OCI-LY3 (cell line): ENCODE measurements at regions not wholly inside any gene's neighbourhood (a gene's known extent, or its start where the extent isn't known, plus 50 kb on each side); places are given as distances from the start of the nearest gene placed in this dataset.

Source experiments
- H2AFZ ChIP-seq: fragments of 200-600, 300-600 bp; shearing (Covaris generic); 2 replicates; pipeline ENCODE4 v1.6.0; 2014; ENCODE audit warnings: antibody characterized with exemption, low read depth, low read length
- H3K27ac ChIP-seq: fragments of 200-600, 300-600 bp; sonication (generic); 2 replicates; pipeline ENCODE4 v1.5.1; 2014; ENCODE audit warnings: mild to moderate bottlenecking, low read length, moderate library complexity, mixed read lengths
- H3K27me3 ChIP-seq: fragments of 200-600, 300-600 bp; sonication (generic); 2 replicates; pipeline ENCODE4 v1.6.1; 2014; ENCODE audit warnings: low read depth, low read length, mixed read lengths
- H3K36me3 ChIP-seq: fragments of 200-600, 300-600 bp; sonication (generic); replicated peaks from 2 replicates; pipeline ENCODE3; 2014; ENCODE audit warnings: low read depth, low read length, mixed read lengths
- H3K4me1 ChIP-seq: fragments of 300-600, 200-600 bp; sonication (generic); 2 replicates; pipeline ENCODE4 v1.6.1; 2014; ENCODE audit warnings: low read length, mixed read lengths
- H3K4me2 ChIP-seq: fragments of 200-600, 300-600 bp; sonication (generic); 2 replicates; pipeline ENCODE4 v1.6.1; 2014; ENCODE audit warnings: low read length, mixed read lengths
- H3K4me3 ChIP-seq: fragments of 300-600, 200-600 bp; sonication (generic); 2 replicates; pipeline ENCODE4 v1.5.1; 2014; ENCODE audit warnings: antibody characterized with exemption, mild to moderate bottlenecking, low read length, moderate library complexity
- H3K79me2 ChIP-seq: fragments of 300-600, 200-600 bp; shearing (Covaris generic); 2 replicates; pipeline ENCODE4 v1.6.1; 2014; ENCODE audit warnings: mild to moderate bottlenecking, low read length, mixed read lengths
- H3K9ac ChIP-seq: fragments of 300-600, 200-600 bp; shearing (Covaris generic); 2 replicates; pipeline ENCODE4 v1.6.0; 2014; ENCODE audit warnings: mild to moderate bottlenecking, low read length, moderate library complexity
- H3K9me3 ChIP-seq: fragments of 200-600, 300-600 bp; shearing (Covaris generic); 2 replicates; pipeline ENCODE4 v1.6.1; 2014; ENCODE audit warnings: low read length, mixed read lengths; ENCODE audit not compliant: insufficient read depth
- H4K20me1 ChIP-seq: fragments of 200-600, 300-600 bp; sonication (generic); 2 replicates; pipeline ENCODE4 v1.6.1; 2016; ENCODE audit warnings: low read length, mixed read lengths; ENCODE audit not compliant: insufficient read depth
- CTCF ChIP-seq: fragments of 200-600, 300-600 bp; sonication (generic); IDR thresholded peaks from 2 replicates; pipeline ENCODE4 v1.5.1; 2014; ENCODE audit warnings: antibody characterized with exemption, low read length, low read depth
- EZH2phosphoT487 ChIP-seq: fragments of 200-600 bp; shearing (Covaris generic); IDR thresholded peaks from 2 replicates; pipeline ENCODE4 v1.6.1; 2018; ENCODE audit warnings: antibody characterized with exemption, mixed run types, low read depth

- TF ChIP-seq CTCF (no peak), EZH2phosphoT487 (no peak)
- Histone ChIP-seq H3K9me3 (no peaks in the 10 kb centered on the region), H3K4me1 (no peaks in the 10 kb centered on the region), H3K27ac (no peak overlapping the region), H3K27me3 (no peaks in the 10 kb centered on the region), H3K79me2 (no peaks in the 10 kb centered on the region), H3K36me3 (no peaks in the 10 kb centered on the region), H2AFZ (no peak overlapping the region), H3K9ac (no peak overlapping the region), H3K4me3 (no peak overlapping the region), H4K20me1 (no peaks in the 10 kb centered on the region), H3K4me2 (no peak overlapping the region)
Measured at GRCh38 chr2:75865702-75866101, 155.0 kb upstream of the GCFC2 start.

- Histone ChIP-seq H3K4me2 (no peak overlapping the region), H3K9me3 (no peaks in the 10 kb centered on the region), H4K20me1 (no peaks in the 10 kb centered on the region), H3K4me1 (no peaks in the 10 kb centered on the region), H3K36me3 (no peaks in the 10 kb centered on the region), H3K4me3 (no peak overlapping the region), H3K79me2 (no peaks in the 10 kb centered on the region), H3K9ac (no peak overlapping the region), H3K27ac (no peak overlapping the region), H3K27me3 (no peaks in the 10 kb centered on the region), H2AFZ (no peak overlapping the region)
- TF ChIP-seq CTCF (no peak), EZH2phosphoT487 (no peak)
Measured at GRCh38 chr2:75865083-75865482, 154.4 kb upstream of the GCFC2 start.

GRCh38 chr2:75862547-75862946 lies 151.8 kb upstream of the GCFC2 start:
- Histone ChIP-seq H3K79me2 (no peaks in the 10 kb centered on the region), H3K9ac (no peak overlapping the region), H3K9me3 (no peaks in the 10 kb centered on the region), H3K4me3 (no peak overlapping the region), H3K36me3 (no peaks in the 10 kb centered on the region), H4K20me1 (no peaks in the 10 kb centered on the region), H2AFZ (no peak overlapping the region), H3K27me3 (no peaks in the 10 kb centered on the region), H3K4me2 (no peak overlapping the region), H3K27ac (no peak overlapping the region), H3K4me1 (no peaks in the 10 kb centered on the region)
- TF ChIP-seq CTCF (no peak), EZH2phosphoT487 (no peak)

GRCh38 chr2:75853436-75853835 lies 142.7 kb upstream of the GCFC2 start:
- no peaks in the 10 kb centered on the region for H4K20me1 ChIP-seq
- no peaks in the 10 kb centered on the region for H3K36me3 ChIP-seq
- H3K27ac ChIP-seq = no peak overlapping the region
- no peak overlapping the region for H3K9ac ChIP-seq
- no peak overlapping the region for H2AFZ ChIP-seq
- H3K27me3 ChIP-seq = no peaks in the 10 kb centered on the region
- H3K79me2 ChIP-seq = no peaks in the 10 kb centered on the region
- 0 out of 2 replicates have a peak, but pooled peaks cover 5% of the 10 kb centered on the region for H3K9me3 ChIP-seq
- H3K4me2 ChIP-seq = no peak overlapping the region
- no peak overlapping the region for H3K4me3 ChIP-seq
- no peaks in the 10 kb centered on the region for H3K4me1 ChIP-seq
- TF ChIP-seq EZH2phosphoT487 (no peak), CTCF (no peak)
